Inferior parietal cortex (tissue), 1 donor: ENCODE measurements at regions not wholly inside any gene's neighbourhood (a gene's known extent, or its start where the extent isn't known, plus 50 kb on each side); places are given as distances from the start of the nearest gene placed in this dataset.
"Not testable (repeated sequence)": the region's sequence is repeated elsewhere in the genome, so short reads cannot be mapped to it uniquely, and the experiment has no call there.

ENCODE experiments used
- DNase-seq: peaks from one replicate; pipeline ENCODE4 v3.0.0-alpha.2; 2016; ENCODE audit errors: extremely low spot score

DNA sequence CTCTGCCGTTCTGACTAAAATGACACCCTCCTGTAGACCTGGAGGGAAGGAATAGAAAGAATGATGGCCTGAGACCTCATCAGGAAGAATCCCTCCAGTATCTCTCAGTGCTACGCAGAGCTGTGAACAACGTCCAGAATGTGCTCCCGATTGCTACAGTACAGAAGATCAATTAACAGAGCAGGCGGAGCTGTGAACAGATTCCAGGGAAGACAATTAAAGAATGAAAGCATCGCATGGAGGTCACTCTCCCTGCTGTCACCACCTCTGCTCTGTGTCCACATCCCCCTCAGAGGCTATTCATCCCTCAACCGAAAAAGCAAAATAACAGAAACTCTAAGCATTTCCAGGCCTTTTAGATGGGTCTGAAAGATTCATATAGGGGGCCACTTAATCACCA lies 481.0 kb downstream of the EIPR1 start:
- DNase-seq, result no peak

DNA sequence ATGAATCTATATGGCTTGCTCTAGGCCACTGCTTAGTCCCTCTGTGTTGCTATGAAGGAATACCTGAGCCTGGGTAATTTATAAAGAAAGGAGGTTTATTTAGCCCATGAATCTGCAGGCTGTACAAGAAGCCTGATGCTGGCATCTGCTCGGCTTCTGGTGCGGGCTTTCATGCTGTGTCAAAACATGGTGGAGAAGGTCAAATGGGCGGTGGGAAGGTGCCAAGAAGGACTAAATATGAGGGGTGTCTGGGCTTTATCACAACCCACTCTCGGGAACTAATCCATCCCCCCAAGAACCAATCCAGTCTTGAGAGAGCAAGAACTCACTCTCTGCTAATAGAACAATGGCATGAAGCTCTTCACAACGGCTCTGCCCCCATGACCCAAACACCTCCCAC lies 481.6 kb downstream of the EIPR1 start:
- DNase-seq, result no peak

- not testable (repeated sequence) for DNase-seq
These were observed 483.6 kb downstream of the EIPR1 start for GRCh38 chr2:2894011-2894410.

- no peak for DNase-seq
These were observed 484.7 kb downstream of the EIPR1 start for GRCh38 chr2:2892892-2893291.

DNA sequence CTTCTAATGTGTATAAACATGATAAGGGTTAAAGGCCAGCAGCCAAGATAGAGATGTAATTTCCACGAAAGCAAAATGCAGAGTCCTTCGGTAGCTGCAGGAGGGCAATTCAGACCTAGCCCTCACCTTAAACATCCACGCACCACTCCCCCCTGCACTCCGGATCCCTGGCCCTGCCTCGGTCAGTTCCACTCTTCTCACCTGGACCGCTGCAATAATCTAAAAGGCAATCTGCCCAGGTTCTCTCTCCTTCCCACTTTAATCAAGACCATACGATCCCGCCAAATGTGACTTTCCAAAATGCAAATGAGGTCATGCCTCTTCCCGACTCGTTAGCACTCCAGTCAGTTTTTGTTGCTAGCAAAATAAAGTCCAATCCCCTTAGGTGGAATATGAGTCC lies 485.2 kb downstream of the EIPR1 start:
- no peak for DNase-seq

DNA sequence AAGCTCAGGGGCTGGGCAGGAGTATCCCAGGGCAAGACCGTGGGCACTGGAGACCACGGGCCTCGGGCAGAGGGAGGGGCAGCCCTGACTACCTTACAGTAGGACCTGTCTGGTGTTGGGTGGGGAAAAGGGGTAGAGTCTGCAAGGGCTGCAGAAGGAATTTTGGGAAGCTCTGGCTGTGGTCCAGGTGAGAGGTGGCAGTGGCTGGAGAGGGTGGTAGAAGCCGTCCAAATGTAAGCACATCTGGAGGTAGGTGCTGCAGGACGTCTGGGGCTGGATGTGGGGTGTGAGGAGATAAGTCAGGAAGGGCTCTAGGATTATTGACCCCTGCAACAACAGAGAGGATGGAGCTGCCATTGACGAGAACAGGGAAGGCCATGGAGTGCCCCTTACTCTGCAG lies 486.7 kb downstream of the EIPR1 start:
- no peak for DNase-seq

GRCh38 chr2:2890246-2890645 lies 487.4 kb downstream of the EIPR1 start:
- no peak for DNase-seq

- DNase-seq, result no peak
These were observed 488.0 kb downstream of the EIPR1 start for GRCh38 chr2:2889646-2890045.

DNA sequence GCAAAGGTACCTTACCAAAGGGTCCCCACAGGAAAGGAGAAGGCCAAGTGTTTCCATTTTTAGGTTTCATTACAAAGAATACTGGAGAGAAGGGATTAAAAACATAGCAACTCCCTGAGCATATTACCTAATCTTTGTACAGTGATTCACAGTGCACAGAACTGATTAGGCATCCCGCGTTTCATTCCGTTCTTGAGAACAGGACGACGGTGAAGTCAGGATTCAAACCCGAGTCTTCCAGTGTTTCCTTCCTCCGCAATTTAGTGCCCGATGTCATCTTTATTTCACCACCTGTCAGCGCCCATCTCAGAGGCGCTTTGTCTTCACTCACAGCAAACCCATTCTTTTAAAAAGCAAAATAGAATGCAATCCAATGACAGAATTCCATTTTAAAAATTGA lies 488.5 kb downstream of the EIPR1 start:
- DNase-seq, result no peak

GRCh38 chr2:2887772-2888387 lies 489.7 kb downstream of the EIPR1 start:
- no peak for DNase-seq

DNA sequence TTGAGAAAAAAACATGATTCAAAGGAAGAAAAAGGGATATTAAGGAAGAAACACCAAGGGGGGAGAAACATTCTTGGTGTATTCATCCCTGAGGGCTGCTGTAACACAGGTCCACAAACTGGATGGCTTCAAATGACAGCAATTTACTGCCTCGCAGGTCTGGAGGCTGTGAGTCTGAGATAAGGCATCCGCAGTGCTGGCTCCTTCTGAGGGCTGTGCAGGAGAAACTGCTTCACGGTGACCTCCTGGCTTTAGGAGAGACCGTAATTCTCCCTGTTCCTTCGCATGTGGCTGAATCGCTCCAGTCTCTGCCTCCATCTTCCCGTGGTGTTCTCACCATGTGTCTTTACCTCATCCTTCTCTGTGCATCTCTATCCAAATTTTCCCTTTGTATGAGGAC lies 490.7 kb downstream of the EIPR1 start:
- DNase-seq, result no peak

DNA sequence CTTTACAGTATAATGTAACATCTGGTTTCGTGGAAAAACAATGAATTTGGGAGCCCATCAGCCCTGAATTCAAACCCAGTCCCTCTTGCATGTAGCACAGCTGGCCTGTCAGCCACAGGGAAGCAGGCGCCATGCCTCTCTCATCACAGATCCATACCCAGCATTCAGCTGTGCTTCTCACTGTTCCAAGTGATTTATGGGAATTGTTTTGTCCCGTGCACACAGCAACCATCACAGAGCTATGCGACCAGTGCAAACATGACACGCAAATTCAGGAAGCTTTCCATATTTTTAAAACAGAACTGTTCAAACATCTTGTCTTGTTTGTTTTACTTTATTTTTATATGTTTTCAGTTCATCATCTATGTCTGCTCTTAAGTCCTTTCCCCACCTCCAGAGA lies 496.1 kb downstream of the EIPR1 start:
- no peak for DNase-seq

- DNase-seq, result no peak
These were observed 496.7 kb downstream of the EIPR1 start for GRCh38 chr2:2880938-2881337.

DNA sequence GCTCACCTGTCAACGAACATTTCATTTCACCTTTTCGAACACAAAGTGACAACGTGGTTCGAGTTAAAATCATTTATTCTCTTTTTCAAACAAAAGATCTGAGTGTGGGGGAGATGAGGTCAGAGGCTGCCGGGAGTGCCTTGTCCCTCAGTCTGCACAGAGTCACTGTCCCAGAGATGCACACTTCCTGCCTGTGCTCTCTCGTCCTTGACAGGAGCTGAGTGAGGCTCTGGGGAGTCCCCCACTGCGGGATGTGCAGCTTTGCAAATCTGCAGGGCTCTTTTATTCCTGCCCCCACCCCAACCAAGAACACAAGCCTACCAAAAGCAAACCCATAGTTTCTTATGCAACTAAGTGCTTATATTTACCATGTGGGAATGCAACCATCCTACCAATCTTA lies 497.8 kb downstream of the EIPR1 start:
- DNase-seq, result no peak

DNA sequence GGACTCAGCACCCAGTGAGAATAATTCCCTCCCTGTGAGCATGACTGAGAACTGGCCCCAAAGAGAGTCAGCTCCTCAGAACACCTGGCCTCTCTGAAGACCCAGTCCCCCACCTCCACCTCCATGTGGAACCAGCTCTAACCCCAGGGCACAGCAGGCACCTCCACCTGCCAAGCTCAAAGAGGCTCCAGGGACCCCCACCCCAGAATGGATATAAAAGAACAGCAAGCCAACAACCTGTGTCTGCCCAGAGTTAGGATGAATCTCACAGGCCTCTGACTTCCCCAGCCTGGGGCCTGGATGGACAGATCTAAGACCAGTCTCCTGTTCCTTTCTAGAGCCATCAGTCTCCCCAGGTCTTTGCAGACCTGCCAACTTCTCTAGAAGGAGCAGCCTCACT lies 498.5 kb downstream of the EIPR1 start:
- DNase-seq, result no peak

DNA sequence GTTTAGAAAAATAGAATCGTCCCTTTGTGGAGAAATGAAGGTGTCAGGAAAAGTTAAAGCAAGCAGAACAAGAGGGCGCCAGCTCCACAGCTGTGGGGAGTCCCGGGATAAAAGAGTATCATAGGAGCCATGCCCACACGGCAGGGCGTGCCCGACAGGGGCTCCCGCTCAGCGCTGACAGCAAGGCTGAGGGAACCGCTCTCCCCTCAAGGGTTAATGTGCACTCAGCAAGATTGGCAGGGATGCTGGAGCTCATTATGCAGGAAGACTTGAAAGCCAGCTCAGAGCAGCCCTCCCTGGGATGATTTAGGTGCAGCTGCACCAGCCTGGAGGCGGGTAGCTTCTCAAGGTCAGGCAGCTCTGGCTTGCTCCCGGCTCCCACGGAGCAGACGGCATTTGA lies 500.2 kb downstream of the EIPR1 start:
- no peak for DNase-seq

DNA sequence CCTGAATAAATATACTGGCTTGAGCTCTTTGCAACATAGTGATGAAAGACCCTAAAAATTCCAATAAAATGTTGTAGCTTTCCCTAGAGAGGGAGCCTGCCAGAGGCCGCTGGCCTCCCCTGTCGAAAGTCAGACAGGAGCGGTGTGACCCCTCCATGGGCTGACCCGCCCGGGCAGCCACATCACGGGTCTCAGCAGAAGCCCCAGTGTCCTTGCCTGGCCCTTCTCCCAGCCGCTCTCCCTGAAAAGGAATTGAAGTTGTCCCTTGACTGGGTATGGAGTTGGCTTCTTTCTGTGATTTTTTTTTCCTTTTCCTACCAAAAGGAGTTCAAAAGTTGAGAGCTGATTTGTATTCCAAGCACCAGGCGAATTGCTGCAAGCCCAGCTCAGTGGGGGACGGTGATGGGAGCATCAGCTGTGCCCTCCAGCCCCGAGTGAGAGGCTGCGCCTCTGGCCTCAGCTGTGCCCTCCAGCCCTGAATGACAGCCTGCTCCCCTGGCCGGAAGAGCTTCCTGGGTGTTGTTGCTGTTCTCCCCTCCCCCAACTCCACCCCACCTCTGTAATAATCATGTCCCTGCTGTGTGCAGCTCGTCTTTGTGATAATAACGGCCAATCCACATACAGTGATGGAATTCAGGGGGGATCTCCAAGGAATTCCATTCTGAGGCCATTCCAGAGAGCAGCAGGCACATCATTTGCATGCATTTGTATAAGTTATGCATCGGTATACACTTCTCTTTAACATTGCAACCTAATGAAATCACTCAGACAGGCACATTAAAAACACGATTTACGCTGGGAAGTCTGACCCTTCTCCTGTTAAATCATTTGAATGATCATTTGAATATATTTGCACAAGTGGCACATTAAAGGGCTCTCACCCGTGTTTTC lies 501.0 kb downstream of the EIPR1 start:
- no peak for DNase-seq

GRCh38 chr2:2875831-2876230 lies 501.8 kb downstream of the EIPR1 start:
- no peak for DNase-seq

DNA sequence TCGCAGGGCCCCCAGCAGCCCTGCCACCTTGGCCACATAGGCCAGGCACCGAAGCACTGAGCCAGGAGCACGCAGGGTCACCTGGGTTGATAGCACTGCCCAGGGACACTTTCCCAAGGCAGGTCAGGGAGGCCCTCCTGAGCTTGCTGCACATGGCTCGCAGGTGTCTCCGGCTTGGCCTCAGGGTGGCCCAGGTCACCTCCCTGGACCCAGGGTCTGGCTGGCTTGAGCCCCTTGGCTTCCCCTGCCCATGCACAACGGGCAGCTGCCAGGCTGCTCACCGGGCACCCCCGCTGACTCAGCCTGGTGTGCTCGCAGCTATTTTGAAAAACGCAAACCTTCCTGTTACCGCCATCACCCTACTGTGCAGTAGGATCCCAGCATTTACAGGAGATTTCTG lies 502.3 kb downstream of the EIPR1 start:
- DNase-seq, result no peak

DNA sequence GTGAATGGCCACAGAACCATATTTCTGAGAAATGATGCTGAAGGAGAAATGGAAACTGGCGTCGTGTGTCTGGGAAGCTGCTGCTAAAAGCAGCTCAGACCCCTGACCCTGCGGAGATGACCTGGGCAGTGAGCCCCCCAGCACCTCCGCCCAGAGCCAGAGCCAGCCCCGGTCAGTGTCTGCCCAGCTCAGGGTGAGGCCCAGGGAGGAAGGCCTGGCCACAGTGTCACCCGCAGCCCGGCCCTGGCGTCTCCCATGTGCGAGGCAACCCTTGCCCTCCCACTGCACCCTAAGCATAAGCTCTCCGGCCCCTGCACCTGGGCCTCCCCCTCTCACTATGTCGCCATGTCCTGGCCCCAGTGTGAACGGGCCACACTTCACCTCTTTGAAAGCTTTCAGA lies 502.8 kb downstream of the EIPR1 start:
- no peak for DNase-seq

DNA sequence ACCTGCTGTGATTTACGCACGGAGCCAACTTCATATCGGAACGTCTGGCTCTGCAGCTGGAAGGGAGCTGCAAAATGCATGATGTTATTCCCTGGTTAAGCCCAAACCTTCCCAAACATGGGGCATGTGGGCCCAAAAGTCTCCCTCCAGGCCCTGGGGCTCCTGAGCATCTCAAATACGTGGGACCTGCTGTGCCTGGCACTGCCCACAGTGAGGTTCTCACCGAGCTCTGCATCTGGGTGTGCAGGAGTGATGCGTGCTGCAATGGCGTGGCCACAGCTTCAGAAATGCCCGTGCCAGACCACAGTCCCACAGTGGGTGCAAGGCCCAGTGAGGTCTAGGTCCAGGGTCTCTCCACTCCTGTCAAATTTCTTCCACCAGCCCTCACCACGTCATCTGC lies 503.3 kb downstream of the EIPR1 start:
- DNase-seq, result no peak

DNA sequence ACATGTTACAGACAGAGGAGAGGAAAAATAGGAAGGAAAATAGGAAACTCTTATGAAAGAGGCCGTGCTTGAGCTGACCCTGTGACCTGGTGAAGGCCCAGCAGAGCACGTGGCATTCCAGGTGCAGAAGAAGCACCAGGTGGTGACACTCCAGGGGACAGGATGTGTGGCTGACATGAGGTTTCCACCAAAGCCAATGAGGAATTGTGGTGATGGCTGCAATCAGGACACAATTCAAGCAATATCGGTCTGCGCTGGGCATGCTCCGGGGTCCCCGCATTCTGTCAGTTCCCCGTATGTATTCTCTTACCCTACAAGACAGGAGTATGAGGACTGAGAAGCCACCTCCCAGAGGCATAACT lies 504.2 kb downstream of the EIPR1 start:
- DNase-seq, result no peak

GRCh38 chr2:2872713-2873449 lies 504.7 kb downstream of the EIPR1 start:
- DNase-seq, result no peak
